Pancreas (tissue), 10 donors: ENCODE measurements at regions not wholly inside any gene's neighbourhood (a gene's known extent, or its start where the extent isn't known, plus 50 kb on each side); places are given as distances from the start of the nearest gene placed in this dataset.
A peak's percentile ranks its signal among the peaks of the same experiment; 100 is the strongest.

Source experiments
- ATAC-seq, 4 donors: fragments of 200-7000 bp; cut with Tn5 transposase; one replicate each; pipeline versions ENCODE4 v1.8.0 to v1.9.1; 2020; ENCODE audit warnings: mild to moderate bottlenecking in 4 of 4, moderate library complexity in 4 of 4
- DNase-seq, 6 donors: peaks; one replicate each; pipeline ENCODE4 v3.0.0-alpha.2; 2020
- FAIRE-seq: peaks from 2 replicates; lab custom pipeline; 2012; peaks lifted over from hg19 to GRCh38; lab: Jason Lieb, UNC
- H3K27ac ChIP-seq, 4 donors: fragments of 200-600 bp; sonication (generic); 1 replicate in 3 of 4; 2 replicates in 1 of 4; pipeline versions ENCODE4 v1.5.0 to v1.8.0; 2020
- H3K27me3 ChIP-seq, 4 donors: fragments of 200-600 bp; one replicate each; pipeline ENCODE4 v1.8.0; 2021
- H3K36me3 ChIP-seq, 3 donors: fragments of 200-600 bp; sonication (generic) in 1 of 3; one replicate each; pipeline versions ENCODE4 v1.5.0 to v1.8.0; 2020 to 2021
- H3K4me1 ChIP-seq, 3 donors: fragments of 200-600 bp; one replicate each; pipeline ENCODE4 v1.8.0; 2021
- H3K4me3 ChIP-seq, 4 donors: fragments of 200-600 bp; sonication (generic) in 2 of 4; one replicate each; pipeline versions ENCODE4 v1.5.0 to v1.8.0; 2020 to 2021
- H3K9me3 ChIP-seq, 4 donors: fragments of 200-600 bp; one replicate each; pipeline ENCODE4 v1.8.0; 2021
- CTCF ChIP-seq, 4 donors: fragments of 200-600 bp; sonication (generic) in 3 of 4; IDR thresholded peaks; one replicate each; pipeline versions ENCODE4 v1.5.0 to v1.8.0; 2021; ENCODE audit warnings: antibody characterized with exemption in 4 of 4
- whole genome bisulfite sequencing, 2 donors: extraction: QIAGEN DNeasy Blood & Tissue Kit; methylation state at CpG; one replicate each; pipeline ENCODE4 v1.1.7; 2013; 5-methylcytosine and 5-hydroxymethylcytosine counted together
- intact Hi-C, 3 donors: fragments of 100-400 bp; cut with DNase I; formaldehyde crosslinking; loops; one replicate each; pipeline versions ENCODE4 v1.11.1 to v1.14.2; 2022
- donor health status: healthy with polysubstance abuse.
- donor health status: DM: no; HTN: no; CAD: no; lungs with moderate emphysema.
- donor health status: DM: no; HTN: no; CAD: no.
- donor health status: control.
- donor health status: control.
- donor health status: Bipolar disorder and iron deficiency.
- donor health status: DM: yes; HTN: yes; CAD: no.
- donor health status: DM: no; HTN: no; CAD: no.
- donor health status: DM: no; HTN: no; CAD: no.
- donor health status: DM: yes; HTN: yes; CAD: no.

GRCh38 chrX:69073241-69073640, 92.0 kb downstream of the PJA1 start:
- no peaks in the 10 kb centered on the region for H3K4me1 ChIP-seq
- 69 to 76% methylated on average over 4 of the region's 4 CpGs for WGBS, 2 donors
- no peak overlapping the region for H3K27ac ChIP-seq
- intact Hi-C loops: no loop called here
- no peaks in the 10 kb centered on the region for H3K36me3 ChIP-seq
- no peak for FAIRE-seq
- TF ChIP-seq CTCF (IDR thresholded peaks at IDR 0.05): no peak
- H3K27me3 ChIP-seq: peaks cover 0 to 3% (median 0%) of the 10 kb centered on the region in 4 donors
- DNase-seq: peak in 1 of 6 donors; percentile 38
- no peak for ATAC-seq
- no peaks in the 10 kb centered on the region for H3K9me3 ChIP-seq
- H3K4me3 ChIP-seq: no peak overlapping the region

DNA sequence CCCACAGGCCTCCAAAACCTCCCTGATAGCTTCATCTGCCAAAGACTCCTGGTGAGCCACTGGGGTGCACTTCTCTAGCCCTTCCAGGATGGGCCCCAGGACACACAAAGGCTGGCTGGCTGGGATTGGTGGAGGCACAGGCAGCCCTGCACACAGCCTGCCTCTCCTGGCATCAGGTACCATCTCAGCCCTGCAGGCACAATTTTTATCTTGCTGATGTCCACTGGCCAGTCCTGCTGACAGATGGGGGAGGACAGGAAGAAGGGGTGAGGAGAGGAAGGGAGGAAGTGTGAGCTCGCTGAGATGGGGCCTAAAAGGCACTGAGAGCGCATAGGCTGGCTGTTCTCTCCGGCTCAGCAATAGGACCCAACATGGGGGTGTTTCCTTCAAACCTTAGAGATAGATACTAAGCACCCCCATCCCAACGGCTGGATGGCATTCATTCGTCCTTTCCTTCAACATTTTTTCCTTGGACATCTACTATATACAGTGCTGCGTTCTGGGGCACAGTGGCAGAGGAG, 92.7 kb downstream of the PJA1 start:
- FAIRE-seq: no peak

DNA sequence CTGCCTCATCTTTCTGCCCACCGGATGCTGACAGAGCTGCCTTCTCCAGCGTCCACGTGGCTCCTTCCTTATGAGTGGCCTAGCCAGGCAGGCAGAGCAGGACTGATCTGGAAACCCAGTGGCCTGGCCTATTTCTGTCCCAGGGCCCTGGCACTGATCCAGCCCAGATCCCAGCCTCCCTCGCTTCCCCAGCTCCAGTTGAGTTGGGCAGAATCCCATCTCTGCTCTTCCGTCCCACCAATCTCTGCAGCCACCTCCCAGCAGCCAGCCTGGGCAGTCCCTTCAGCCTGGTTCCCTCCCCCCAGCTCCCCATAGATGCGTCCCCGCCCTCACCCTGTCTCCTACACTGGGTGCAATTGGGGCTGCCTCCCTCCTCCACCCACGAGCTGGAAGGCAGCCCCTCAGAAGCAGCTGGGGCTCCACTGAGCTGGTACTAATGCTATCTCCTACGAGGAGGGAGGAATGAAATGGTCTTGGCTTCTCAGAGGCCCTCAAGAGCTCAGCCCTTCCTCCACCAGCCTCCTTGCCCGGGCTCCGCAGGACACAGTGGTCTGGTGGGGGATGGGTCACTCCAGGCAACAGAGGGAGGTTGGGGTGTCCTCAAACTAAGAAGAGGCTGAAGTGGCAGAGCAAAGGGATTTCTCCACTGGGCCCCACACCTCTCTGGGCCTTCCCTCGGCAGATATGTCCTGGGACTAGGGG, 94.2 kb downstream of the PJA1 start:
- no peak for ATAC-seq

More for the DNA sequence above, 92.7 kb downstream of the PJA1 start:
- Histone ChIP-seq H3K4me1 (no peaks in the 10 kb centered on the region), H3K9me3 (no peaks in the 10 kb centered on the region), H3K27ac (no peak overlapping the region), H3K4me3 (no peak overlapping the region), H3K36me3 (no peaks in the 10 kb centered on the region), H3K27me3 (peaks cover 0 to 3% (median 0%) of the 10 kb centered on the region in 4 donors)
- 58 to 71% methylated on average over 6 of the region's 6 CpGs for WGBS, 2 donors
- no peak for ATAC-seq
- DNase-seq: peak in 1 of 6 donors; percentile 21
- TF ChIP-seq CTCF (IDR thresholded peaks at IDR 0.05): no peak
- intact Hi-C loops: no loop called here

DNA sequence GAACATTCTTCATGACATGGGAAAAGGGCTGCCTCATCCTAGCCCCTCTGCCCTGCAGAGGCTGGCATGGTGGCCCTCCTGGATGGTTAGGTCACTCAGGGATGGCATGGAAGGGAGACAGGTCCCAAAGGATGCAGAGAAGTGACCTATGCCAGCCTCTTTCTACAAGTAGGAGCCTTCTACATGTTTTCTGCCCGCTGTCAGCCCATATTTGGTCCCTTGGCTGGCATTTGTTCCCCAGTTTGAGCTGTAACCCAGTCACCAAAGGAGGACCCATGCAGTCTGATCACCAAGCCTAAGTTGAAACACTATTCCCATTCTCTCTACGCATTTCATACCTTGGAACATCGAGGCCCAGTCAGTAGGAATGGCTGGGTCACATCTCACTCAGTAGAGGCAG, 95.4 kb downstream of the PJA1 start:
- whole genome bisulfite sequencing, 2 donors: 79 to 92% methylated on average over 3 of the region's 3 CpGs
- H3K36me3 ChIP-seq: no peaks in the 10 kb centered on the region
- no peak overlapping the region for H3K4me3 ChIP-seq
- H3K4me1 ChIP-seq: no peaks in the 10 kb centered on the region
- ATAC-seq (no peak), DNase-seq (peak in 2 of 6 donors; percentile 13 to 38), FAIRE-seq (no peak)
- TF ChIP-seq CTCF (IDR thresholded peaks at IDR 0.05): no peak
- no peak overlapping the region for H3K27ac ChIP-seq
- intact Hi-C loops: no loop called here
- no peaks in the 10 kb centered on the region for H3K9me3 ChIP-seq
- peaks cover 0 to 3% (median 0%) of the 10 kb centered on the region in 4 donors for H3K27me3 ChIP-seq

More for the DNA sequence above, 94.2 kb downstream of the PJA1 start:
- no peak for TF ChIP-seq CTCF (IDR thresholded peaks at IDR 0.05)
- FAIRE-seq: no peak
- Histone ChIP-seq H3K4me3 (no peak overlapping the region), H3K9me3 (no peaks in the 10 kb centered on the region), H3K27ac (no peak overlapping the region), H3K27me3 (peaks cover 0 to 3% (median 0%) of the 10 kb centered on the region in 4 donors), H3K4me1 (no peaks in the 10 kb centered on the region), H3K36me3 (no peaks in the 10 kb centered on the region)
- WGBS, 2 donors: 73% methylated on average over 12 of the region's 12 CpGs
- DNase-seq: peak in 1 of 6 donors; percentile 53
- intact Hi-C loops: no loop called here

DNA sequence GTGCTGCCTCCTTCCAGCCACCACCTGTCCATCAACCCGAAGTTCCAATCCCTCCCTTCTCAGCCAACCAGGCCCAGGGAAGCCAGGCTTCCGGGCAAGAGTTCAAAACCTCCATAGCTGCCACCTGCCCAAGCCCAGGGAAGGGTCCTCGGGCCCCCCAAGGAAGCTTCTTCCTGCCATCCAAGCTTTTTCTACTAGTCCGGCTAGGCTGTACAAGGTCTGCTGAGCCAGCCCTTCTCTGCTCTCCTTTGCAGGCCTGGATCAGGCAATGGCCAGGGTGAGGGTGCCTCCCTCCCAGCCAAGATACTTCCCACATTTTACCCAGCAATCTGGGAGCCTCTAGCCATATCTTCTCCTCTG, 96.2 kb downstream of the PJA1 start:
- H3K9me3 ChIP-seq: no peaks in the 10 kb centered on the region
- H3K27ac ChIP-seq: no peak overlapping the region
- DNase-seq (peak in 1 of 6 donors; percentile 24), ATAC-seq (no peak), FAIRE-seq (no peak)
- intact Hi-C loops: no loop called here
- no peaks in the 10 kb centered on the region for H3K4me1 ChIP-seq
- 81 to 82% methylated on average over 4 of the region's 4 CpGs for WGBS, 2 donors
- no peaks in the 10 kb centered on the region for H3K36me3 ChIP-seq
- no peak for TF ChIP-seq CTCF (IDR thresholded peaks at IDR 0.05)
- H3K4me3 ChIP-seq: no peak overlapping the region
- peaks cover 0 to 3% (median 0%) of the 10 kb centered on the region in 4 donors for H3K27me3 ChIP-seq
